Type B pancreatic cell (in vitro differentiated cells): ENCODE measurements at regions not wholly inside any gene's neighbourhood (a gene's known extent, or its start where the extent isn't known, plus 50 kb on each side); places are given as distances from the start of the nearest gene placed in this dataset.

ENCODE experiments used
- DNase-seq: peaks from one replicate; pipeline ENCODE4 v3.0.0; 2021; ENCODE audit warnings: mixed read lengths; ENCODE audit not compliant: unreplicated experiment; ENCODE audit errors: extremely low spot score
- H3K27ac Mint-ChIP-seq: 2 replicates; pipeline ENCODE4 v1.8.0; 2021; ENCODE audit warnings: mild to moderate bottlenecking, mixed read lengths
- H3K27me3 Mint-ChIP-seq: 2 replicates; pipeline ENCODE4 v1.8.0; 2021; ENCODE audit warnings: mixed read lengths
- H3K36me3 Mint-ChIP-seq: 2 replicates; pipeline ENCODE4 v1.8.0; 2021; ENCODE audit warnings: mixed read lengths
- H3K4me1 Mint-ChIP-seq: one replicate; pipeline ENCODE4 v1.8.0; 2021; ENCODE audit warnings: mixed read lengths; ENCODE audit not compliant: unreplicated experiment
- H3K4me3 Mint-ChIP-seq: 2 replicates; pipeline ENCODE4 v1.8.0; 2021; ENCODE audit warnings: mild to moderate bottlenecking, mixed read lengths
- H3K9me3 Mint-ChIP-seq: 2 replicates; pipeline ENCODE4 v1.8.0; 2021; ENCODE audit warnings: mixed read lengths
- CTCF ChIP-seq: fragments of 200-600 bp; sonication (generic); conservative IDR thresholded peaks from 2 replicates; pipeline ENCODE4 v1.5.0; 2021; ENCODE audit warnings: antibody characterized with exemption, mild to moderate bottlenecking

DNA sequence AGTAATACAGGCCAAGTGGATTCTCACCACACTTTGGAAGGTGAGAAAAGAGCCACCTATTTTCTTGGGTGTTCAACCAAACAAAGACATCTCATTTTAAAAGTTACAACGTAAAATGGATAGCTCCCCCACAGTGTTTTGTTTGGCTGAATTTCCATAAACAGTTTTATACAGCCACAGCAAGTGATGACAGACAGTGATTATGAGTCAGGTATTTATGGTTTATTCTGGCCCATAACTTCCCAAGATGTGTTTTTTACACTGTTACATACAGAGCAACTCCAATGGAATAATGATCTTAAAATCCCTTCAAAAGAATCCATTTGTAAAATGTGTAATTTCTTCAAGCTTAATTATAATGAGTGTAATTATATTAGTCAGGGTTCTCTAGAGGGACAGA lies 421.3 kb downstream of the TLE1 start:
- no peak for DNase-seq
- peaks cover 4% of the 10 kb centered on the region for H3K9me3 Mint-ChIP-seq
- H3K4me1 Mint-ChIP-seq, result no peaks in the 10 kb centered on the region
- H3K4me3 Mint-ChIP-seq, result no peak overlapping the region
- H3K27me3 Mint-ChIP-seq, result no peaks in the 10 kb centered on the region
- no peaks in the 10 kb centered on the region for H3K36me3 Mint-ChIP-seq
- TF ChIP-seq CTCF, result no peak
- no peak overlapping the region for H3K27ac Mint-ChIP-seq

- Mint-ChIP-seq H3K36me3 (no peaks in the 10 kb centered on the region), H3K27ac (no peak overlapping the region), H3K9me3 (peaks cover 4% of the 10 kb centered on the region), H3K4me3 (no peak overlapping the region), H3K4me1 (no peaks in the 10 kb centered on the region), H3K27me3 (no peaks in the 10 kb centered on the region)
- no peak for DNase-seq
- no peak for TF ChIP-seq CTCF
Observed at GRCh38 chr9:81266674-81267073, 422.7 kb downstream of the TLE1 start.

DNA sequence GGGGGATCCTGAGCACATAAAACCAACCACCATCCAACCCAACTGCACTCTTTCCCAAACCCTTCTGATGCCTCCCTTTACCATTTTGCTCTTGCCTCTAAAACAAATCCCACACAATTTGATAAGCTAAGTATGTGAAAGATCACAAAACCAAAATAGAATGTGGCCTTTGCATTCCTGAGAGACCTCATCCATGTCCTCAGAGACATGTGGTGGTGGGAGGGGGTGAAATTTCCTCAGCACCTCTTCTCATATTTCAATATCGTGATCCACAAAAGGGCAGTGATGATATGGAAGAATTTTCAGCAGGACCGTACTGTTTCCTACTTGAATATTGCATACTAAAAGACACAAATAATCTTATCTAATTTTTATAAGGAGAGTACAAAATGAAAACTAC lies 423.3 kb downstream of the TLE1 start:
- no peak for TF ChIP-seq CTCF
- Mint-ChIP-seq H3K4me1 (no peaks in the 10 kb centered on the region), H3K27ac (no peak overlapping the region)

GRCh38 chr9:81264516-81264915 lies 424.8 kb downstream of the TLE1 start:
- H3K27ac Mint-ChIP-seq, result no peak overlapping the region
- H3K4me3 Mint-ChIP-seq, result no peak overlapping the region
- no peaks in the 10 kb centered on the region for H3K27me3 Mint-ChIP-seq
- no peaks in the 10 kb centered on the region for H3K4me1 Mint-ChIP-seq
- H3K36me3 Mint-ChIP-seq, result no peaks in the 10 kb centered on the region
- no peak for TF ChIP-seq CTCF
- no peaks in the 10 kb centered on the region for H3K9me3 Mint-ChIP-seq
- DNase-seq, result no peak

More for the DNA sequence above, 423.3 kb downstream of the TLE1 start:
- no peak for DNase-seq
- no peaks in the 10 kb centered on the region for H3K27me3 Mint-ChIP-seq
- H3K4me3 Mint-ChIP-seq, result no peak overlapping the region
- no peaks in the 10 kb centered on the region for H3K36me3 Mint-ChIP-seq
- peaks cover 4% of the 10 kb centered on the region for H3K9me3 Mint-ChIP-seq

- Mint-ChIP-seq H3K27ac (no peak overlapping the region), H3K4me1 (no peaks in the 10 kb centered on the region), H3K9me3 (peaks cover 5% of the 10 kb centered on the region), H3K4me3 (no peak overlapping the region), H3K36me3 (no peaks in the 10 kb centered on the region), H3K27me3 (peaks cover 7% of the 10 kb centered on the region)
- TF ChIP-seq CTCF, result no peak
- DNase-seq, result no peak
Observed at GRCh38 chr9:81259896-81260295, 429.5 kb downstream of the TLE1 start.

- Mint-ChIP-seq H3K27me3 (peaks cover 7% of the 10 kb centered on the region), H3K4me3 (no peak overlapping the region), H3K36me3 (no peaks in the 10 kb centered on the region), H3K27ac (no peak overlapping the region), H3K9me3 (peaks cover 5% of the 10 kb centered on the region), H3K4me1 (no peaks in the 10 kb centered on the region)
- no peak for DNase-seq
- no peak for TF ChIP-seq CTCF
Observed at GRCh38 chr9:81256368-81256767, 433.0 kb downstream of the TLE1 start.
